Fibroblast of lung (primary cell): ENCODE measurements at regions not wholly inside any gene's neighbourhood (a gene's known extent, or its start where the extent isn't known, plus 50 kb on each side); places are given as distances from the start of the nearest gene placed in this dataset.

Experiments used
- DNase-seq, 2 donors: peaks; one replicate each; pipeline versions ENCODE4 v3.0.0 to v3.0.0-alpha.2; 2010; ENCODE audit warnings: low read depth in 2 of 2
- H2AFZ ChIP-seq: 2 replicates; pipeline ENCODE4 v1.5.1; 2012; ENCODE audit warnings: low read length, control low read depth, inconsistent platforms
- H3K27ac ChIP-seq: 2 replicates; pipeline ENCODE4 v1.5.1; 2011; ENCODE audit warnings: low read length, control low read depth; ENCODE audit not compliant: insufficient read depth
- H3K27me3 ChIP-seq: 2 replicates; pipeline ENCODE4 v1.5.1; 2011; ENCODE audit warnings: mild to moderate bottlenecking, low read length; ENCODE audit not compliant: control insufficient read depth, insufficient read depth
- H3K36me3 ChIP-seq: 2 replicates; pipeline ENCODE4 v1.5.1; 2011; ENCODE audit warnings: low read length; ENCODE audit not compliant: control insufficient read depth, insufficient read depth
- H3K4me1 ChIP-seq: 2 replicates; pipeline ENCODE4 v1.5.1; 2011; ENCODE audit warnings: low read length; ENCODE audit not compliant: control insufficient read depth, insufficient read depth; ENCODE audit errors: extremely low read depth
- H3K4me2 ChIP-seq: 2 replicates; pipeline ENCODE4 v1.5.1; 2011; ENCODE audit warnings: low read length, control low read depth; ENCODE audit not compliant: insufficient read depth; ENCODE audit errors: extremely low read depth
- H3K4me3 ChIP-seq, 4 experiments: fragments of 200-600 bp in 1 of 4; sonication (generic) in 1 of 4; replicated peaks in 1 of 4; 2 replicates each; pipeline ENCODE4 v1.5.1; 2011 to 2016; ENCODE audit warnings: low read length in 4 of 4, low read depth in 3 of 4, mild to moderate bottlenecking in 3 of 4, control low read depth in 2 of 4, inconsistent platforms in 1 of 4, mixed read lengths in 1 of 4; ENCODE audit not compliant: insufficient read depth in 1 of 4; ENCODE audit errors: control extremely low read depth in 1 of 4
- H3K79me2 ChIP-seq: 2 replicates; pipeline ENCODE4 v1.5.1; 2012; ENCODE audit warnings: mild to moderate bottlenecking, low read length, inconsistent platforms; ENCODE audit not compliant: control insufficient read depth, insufficient read depth
- H3K9ac ChIP-seq: 2 replicates; pipeline ENCODE4 v1.5.1; 2011; ENCODE audit warnings: mild to moderate bottlenecking, low read length, control low read depth; ENCODE audit not compliant: insufficient read depth
- H3K9me3 ChIP-seq: 2 replicates; pipeline ENCODE4 v1.5.1; 2012; ENCODE audit warnings: low read depth, low read length; ENCODE audit not compliant: control insufficient read depth, insufficient read depth
- H4K20me1 ChIP-seq: 2 replicates; pipeline ENCODE4 v1.5.1; 2011; ENCODE audit warnings: low read length; ENCODE audit not compliant: control insufficient read depth, insufficient read depth; ENCODE audit errors: extremely low read depth
- EZH2 ChIP-seq: IDR thresholded peaks from 2 replicates; pipeline ENCODE4 v1.5.1; 2012; ENCODE audit warnings: low read length, control low read depth, mild to moderate bottlenecking; ENCODE audit errors: missing control alignments
- TF ChIP-seq, protein P1 (sequence below), 2 donors: IDR thresholded peaks in 1 of 2; conservative IDR thresholded peaks in 1 of 2; 1 replicate in 1 of 2; 2 replicates in 1 of 2; pipeline ENCODE4 v1.5.1; 2011 to 2012; ENCODE audit warnings: low read length in 2 of 2, control low read depth in 1 of 2, inconsistent platforms in 1 of 2, low read depth in 1 of 2, mild to moderate bottlenecking in 1 of 2

GRCh38 chr9:99633265-99633664 lies 188.4 kb upstream of the NR4A3 start:
- H3K27me3 ChIP-seq: peaks cover 3% of the 10 kb centered on the region
- H3K4me1 ChIP-seq: no peaks in the 10 kb centered on the region
- no peak overlapping the region for H3K27ac ChIP-seq
- H3K36me3 ChIP-seq: no peaks in the 10 kb centered on the region
- DNase-seq: no peak
- no peak overlapping the region for H3K4me3 ChIP-seq
- no peak overlapping the region for H3K9ac ChIP-seq
- no peak overlapping the region for H2AFZ ChIP-seq
- TF ChIP-seq, protein P1, sequence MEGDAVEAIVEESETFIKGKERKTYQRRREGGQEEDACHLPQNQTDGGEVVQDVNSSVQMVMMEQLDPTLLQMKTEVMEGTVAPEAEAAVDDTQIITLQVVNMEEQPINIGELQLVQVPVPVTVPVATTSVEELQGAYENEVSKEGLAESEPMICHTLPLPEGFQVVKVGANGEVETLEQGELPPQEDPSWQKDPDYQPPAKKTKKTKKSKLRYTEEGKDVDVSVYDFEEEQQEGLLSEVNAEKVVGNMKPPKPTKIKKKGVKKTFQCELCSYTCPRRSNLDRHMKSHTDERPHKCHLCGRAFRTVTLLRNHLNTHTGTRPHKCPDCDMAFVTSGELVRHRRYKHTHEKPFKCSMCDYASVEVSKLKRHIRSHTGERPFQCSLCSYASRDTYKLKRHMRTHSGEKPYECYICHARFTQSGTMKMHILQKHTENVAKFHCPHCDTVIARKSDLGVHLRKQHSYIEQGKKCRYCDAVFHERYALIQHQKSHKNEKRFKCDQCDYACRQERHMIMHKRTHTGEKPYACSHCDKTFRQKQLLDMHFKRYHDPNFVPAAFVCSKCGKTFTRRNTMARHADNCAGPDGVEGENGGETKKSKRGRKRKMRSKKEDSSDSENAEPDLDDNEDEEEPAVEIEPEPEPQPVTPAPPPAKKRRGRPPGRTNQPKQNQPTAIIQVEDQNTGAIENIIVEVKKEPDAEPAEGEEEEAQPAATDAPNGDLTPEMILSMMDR (conservative IDR thresholded peaks at IDR 0.05 in 1 of 2, IDR thresholded peaks at IDR 0.05 in 1 of 2; ENCODE audit: low read depth in 1 of 2, low read length in 2 of 2): no peak
- TF ChIP-seq EZH2: no peak
- no peaks in the 10 kb centered on the region for H4K20me1 ChIP-seq
- no peak overlapping the region for H3K4me2 ChIP-seq
- H3K79me2 ChIP-seq: no peaks in the 10 kb centered on the region
- no peaks in the 10 kb centered on the region for H3K9me3 ChIP-seq

DNA sequence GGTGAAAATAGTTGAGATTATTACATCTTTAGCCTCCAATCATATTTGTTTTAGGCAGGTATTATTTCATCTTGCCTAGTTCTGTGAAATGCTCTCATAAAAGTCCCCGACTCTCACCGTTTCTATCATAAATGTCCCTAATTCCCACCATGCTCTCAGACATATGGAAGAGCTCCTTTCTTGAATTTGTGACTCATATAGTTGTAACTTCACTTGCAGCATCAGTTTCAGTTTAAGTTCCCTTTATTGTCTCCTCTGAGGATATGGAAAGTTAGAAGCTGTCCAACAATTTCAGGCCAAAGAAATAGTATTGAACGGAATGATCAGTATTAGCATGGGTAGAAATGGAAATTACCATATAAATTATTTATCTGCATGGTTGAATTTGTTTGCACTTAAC lies 187.5 kb upstream of the NR4A3 start:
- Histone ChIP-seq H3K9me3 (no peaks in the 10 kb centered on the region), H4K20me1 (no peaks in the 10 kb centered on the region), H3K27me3 (no peaks in the 10 kb centered on the region), H3K79me2 (no peaks in the 10 kb centered on the region), H3K4me2 (no peak overlapping the region), H3K4me1 (no peaks in the 10 kb centered on the region), H3K36me3 (no peaks in the 10 kb centered on the region), H3K27ac (no peak overlapping the region), H3K9ac (no peak overlapping the region), H2AFZ (no peak overlapping the region), H3K4me3 (no peak overlapping the region)
- TF ChIP-seq, protein P1 (conservative IDR thresholded peaks at IDR 0.05 in 1 of 2, IDR thresholded peaks at IDR 0.05 in 1 of 2; ENCODE audit: low read depth in 1 of 2, low read length in 2 of 2): no peak
- no peak for TF ChIP-seq EZH2
- DNase-seq: no peak

DNA sequence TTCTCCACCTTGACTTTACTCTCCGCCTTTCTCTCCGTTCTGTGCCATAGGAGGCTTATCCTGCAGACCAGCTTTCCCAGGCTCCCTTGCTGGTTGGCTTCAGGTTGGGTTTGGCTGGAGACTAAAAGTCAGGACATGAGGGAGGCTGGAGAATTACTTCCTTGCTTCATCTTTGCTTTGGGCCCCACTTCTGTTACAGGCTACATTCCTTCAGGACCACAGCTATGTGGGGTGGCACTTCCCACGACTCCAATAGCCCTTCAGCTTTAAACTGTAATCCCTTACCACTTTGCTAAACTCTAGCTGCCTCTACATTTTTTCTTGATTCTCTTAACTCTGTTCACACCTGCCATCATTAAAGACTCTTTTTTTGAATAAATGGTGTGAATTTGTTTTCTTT lies 186.7 kb upstream of the NR4A3 start:
- no peaks in the 10 kb centered on the region for H3K9me3 ChIP-seq
- no peak overlapping the region for H3K4me2 ChIP-seq
- H3K27me3 ChIP-seq: no peaks in the 10 kb centered on the region
- H3K4me3 ChIP-seq: no peak overlapping the region
- peak; percentile 3 to 24 for DNase-seq
- H3K79me2 ChIP-seq: no peaks in the 10 kb centered on the region
- H3K27ac ChIP-seq: no peak overlapping the region
- H4K20me1 ChIP-seq: no peaks in the 10 kb centered on the region
- no peak for TF ChIP-seq EZH2
- TF ChIP-seq, protein P1 (conservative IDR thresholded peaks at IDR 0.05 in 1 of 2, IDR thresholded peaks at IDR 0.05 in 1 of 2; ENCODE audit: low read depth in 1 of 2, low read length in 2 of 2): no peak
- no peaks in the 10 kb centered on the region for H3K4me1 ChIP-seq
- H3K36me3 ChIP-seq: no peaks in the 10 kb centered on the region
- no peak overlapping the region for H2AFZ ChIP-seq
- H3K9ac ChIP-seq: no peak overlapping the region
